ENCODE measurements at regions not wholly inside any gene's neighbourhood (a gene's known extent, or its start where the extent isn't known, plus 50 kb on each side); places are given as distances from the start of the nearest gene placed in this dataset.
"Not testable (repeated sequence)": the region's sequence is repeated elsewhere in the genome, so short reads cannot be mapped to it uniquely, and the experiment has no call there.

GRCh38 chr17:28266547-28266920 lies 52.5 kb upstream of the TMEM97 start:
- H3K4me1 ChIP-seq (ENCODE audit: control insufficient read depth in 2 of 2, insufficient read depth in 2 of 2, low read length in 2 of 2); H3K4me1 Mint-ChIP-seq; H3K27ac ChIP-seq (ENCODE audit: low read depth, low read length); H3K27me3 ChIP-seq (ENCODE audit: control insufficient read depth in 2 of 2, insufficient read depth in 2 of 2, low read length in 2 of 2); H3K4me3 ChIP-seq (ENCODE audit: low read length); H3K27ac Mint-ChIP-seq; intact Hi-C loops (cut with micrococcal nuclease); POLR2A ChIA-PET; H3K4me3 Mint-ChIP-seq; DNase-seq; H3K36me3 Mint-ChIP-seq; ATAC-seq; CTCF ChIA-PET; H3K36me3 ChIP-seq (ENCODE audit: control insufficient read depth in 2 of 3, insufficient read depth in 3 of 3, low read length in 3 of 3): not testable (repeated sequence)
- H3K9me3 ChIP-seq (ENCODE audit: control insufficient read depth in 2 of 3, low read length in 3 of 3), result peaks cover 0 to 16% (median 0%) of the 10 kb centered on the region in 3 experiments
- Mint-ChIP-seq H3K27me3 (peaks cover 7 to 25% (median 15%) of the 10 kb centered on the region in 5 donors), H3K9me3 (peaks cover 5 to 41% (median 18%) of the 10 kb centered on the region in 11 donors)

- H3K4me1 Mint-ChIP-seq; H3K4me3 ChIP-seq (ENCODE audit: low read length); intact Hi-C loops (cut with micrococcal nuclease); H3K4me3 Mint-ChIP-seq; CTCF ChIA-PET; H3K27me3 ChIP-seq (ENCODE audit: control insufficient read depth in 2 of 2, insufficient read depth in 2 of 2, low read length in 2 of 2); H3K4me1 ChIP-seq (ENCODE audit: control insufficient read depth in 2 of 2, insufficient read depth in 2 of 2, low read length in 2 of 2); H3K27ac Mint-ChIP-seq; DNase-seq; POLR2A ChIA-PET; H3K36me3 ChIP-seq (ENCODE audit: control insufficient read depth in 2 of 3, insufficient read depth in 3 of 3, low read length in 3 of 3); H3K27ac ChIP-seq (ENCODE audit: low read depth, low read length); ATAC-seq; H3K36me3 Mint-ChIP-seq: not testable (repeated sequence)
- H3K27me3 Mint-ChIP-seq, result peaks cover 13 to 31% (median 19%) of the 10 kb centered on the region in 5 donors
- H3K9me3 Mint-ChIP-seq, result peaks cover 0 to 39% (median 16%) of the 10 kb centered on the region in 11 donors
- peaks cover 0 to 14% (median 0%) of the 10 kb centered on the region in 3 experiments for H3K9me3 ChIP-seq (ENCODE audit: control insufficient read depth in 2 of 3, low read length in 3 of 3)
Observed at GRCh38 chr17:28266926-28267719, 51.9 kb upstream of the TMEM97 start.

GRCh38 chr17:28267720-28268609 lies 51.0 kb upstream of the TMEM97 start:
- H3K36me3 Mint-ChIP-seq, result peaks cover 0 to 9% (median 0%) of the 10 kb centered on the region in 5 donors
- H3K4me1 ChIP-seq (ENCODE audit: control insufficient read depth in 2 of 2, insufficient read depth in 2 of 2, low read length in 2 of 2), result no peaks in the 10 kb centered on the region
- ChIA-PET POLR2A (no interaction called here), CTCF (no interaction called here)
- no peaks in the 10 kb centered on the region for H3K36me3 ChIP-seq (ENCODE audit: control insufficient read depth in 2 of 3, insufficient read depth in 3 of 3, low read length in 3 of 3)
- peaks cover 21 to 39% (median 27%) of the 10 kb centered on the region in 5 donors for H3K27me3 Mint-ChIP-seq
- no peak overlapping the region for H3K27ac Mint-ChIP-seq
- H3K4me1 Mint-ChIP-seq, result no peaks in the 10 kb centered on the region
- H3K9me3 ChIP-seq (ENCODE audit: control insufficient read depth in 2 of 3, low read length in 3 of 3), result peaks cover 0 to 8% (median 0%) of the 10 kb centered on the region in 3 experiments
- H3K4me3 ChIP-seq (ENCODE audit: low read length), result no peak overlapping the region
- H3K4me3 Mint-ChIP-seq, result no peak overlapping the region
- no peaks in the 10 kb centered on the region for H3K27me3 ChIP-seq (ENCODE audit: control insufficient read depth in 2 of 2, insufficient read depth in 2 of 2, low read length in 2 of 2)
- intact Hi-C loops (cut with micrococcal nuclease), result no loop called here
- peaks cover 0 to 35% (median 11%) of the 10 kb centered on the region in 11 donors for H3K9me3 Mint-ChIP-seq
- H3K27ac ChIP-seq (ENCODE audit: low read depth, low read length), result no peak overlapping the region
- no peak for DNase-seq
- ATAC-seq, result no peak

GRCh38 chr17:28268610-28269313 lies 50.2 kb upstream of the TMEM97 start:
- ATAC-seq (no peak), DNase-seq (no peak)
- Mint-ChIP-seq H3K4me3 (no peak overlapping the region), H3K4me1 (no peaks in the 10 kb centered on the region), H3K27me3 (peaks cover 28 to 47% (median 30%) of the 10 kb centered on the region in 5 donors), H3K27ac (no peak overlapping the region), H3K36me3 (peaks cover 0 to 9% (median 0%) of the 10 kb centered on the region in 5 donors), H3K9me3 (peaks cover 0 to 27% (median 6%) of the 10 kb centered on the region in 11 donors)
- no peaks in the 10 kb centered on the region for H3K27me3 ChIP-seq (ENCODE audit: control insufficient read depth in 2 of 2, insufficient read depth in 2 of 2, low read length in 2 of 2)
- POLR2A ChIA-PET, result no interaction called here
- H3K4me3 ChIP-seq (ENCODE audit: low read length), result no peak overlapping the region
- no peaks in the 10 kb centered on the region for H3K4me1 ChIP-seq (ENCODE audit: control insufficient read depth in 2 of 2, insufficient read depth in 2 of 2, low read length in 2 of 2)
- H3K36me3 ChIP-seq (ENCODE audit: control insufficient read depth in 2 of 3, insufficient read depth in 3 of 3, low read length in 3 of 3), result no peaks in the 10 kb centered on the region
- no peak overlapping the region for H3K27ac ChIP-seq (ENCODE audit: low read depth, low read length)
- intact Hi-C loops (cut with micrococcal nuclease), result no loop called here
- CTCF ChIA-PET, result interaction anchor here (0.6 kb wide), 1 partner anchor 39 kb away, joined by 3 read pairs; no protein-coding TSS in a partner anchor
- H3K9me3 ChIP-seq (ENCODE audit: control insufficient read depth in 2 of 3, low read length in 3 of 3), result no peaks in the 10 kb centered on the region

Measured in naive thymus-derived CD4-positive, alpha-beta T cell (primary cell).